Choroid plexus epithelial cell (primary cell): ENCODE measurements at regions not wholly inside any gene's neighbourhood (a gene's known extent, or its start where the extent isn't known, plus 50 kb on each side); places are given as distances from the start of the nearest gene placed in this dataset.

Source experiments
- DNase-seq: peaks from one replicate; pipeline ENCODE4 v3.0.0-alpha.2; 2010; ENCODE audit warnings: low read depth
- H3K4me3 ChIP-seq: 2 replicates; pipeline ENCODE4 v1.5.1; 2011; ENCODE audit warnings: low read depth, mild to moderate bottlenecking, control low read depth, low read length, moderate library complexity
- CTCF ChIP-seq: conservative IDR thresholded peaks from 2 replicates; pipeline ENCODE4 v1.5.1; 2011; ENCODE audit warnings: low read depth, mild to moderate bottlenecking, control low read depth, inconsistent platforms, low read length, moderate library complexity

DNA sequence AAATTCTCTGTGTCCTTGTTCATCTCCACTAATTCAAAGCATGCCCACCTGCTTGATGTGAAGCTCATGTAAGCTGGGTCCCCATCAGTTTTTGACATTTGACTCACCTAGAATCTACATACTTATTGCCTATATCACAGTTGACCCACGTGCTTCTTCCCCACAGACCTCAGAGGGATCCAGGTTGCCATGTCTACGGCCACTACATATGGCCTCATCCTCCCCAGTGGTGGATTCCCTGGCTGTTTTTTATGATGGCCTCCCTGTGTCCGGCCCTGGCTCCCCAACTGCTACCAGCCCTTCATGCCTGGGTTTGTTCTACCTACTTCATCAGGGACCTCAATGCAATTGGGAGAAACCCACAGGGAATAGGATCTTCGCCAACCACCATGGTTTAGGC, 187.4 kb upstream of the GDF10 start:
- H3K4me3 ChIP-seq = no peak overlapping the region
- DNase-seq = no peak
- TF ChIP-seq CTCF = no peak

DNA sequence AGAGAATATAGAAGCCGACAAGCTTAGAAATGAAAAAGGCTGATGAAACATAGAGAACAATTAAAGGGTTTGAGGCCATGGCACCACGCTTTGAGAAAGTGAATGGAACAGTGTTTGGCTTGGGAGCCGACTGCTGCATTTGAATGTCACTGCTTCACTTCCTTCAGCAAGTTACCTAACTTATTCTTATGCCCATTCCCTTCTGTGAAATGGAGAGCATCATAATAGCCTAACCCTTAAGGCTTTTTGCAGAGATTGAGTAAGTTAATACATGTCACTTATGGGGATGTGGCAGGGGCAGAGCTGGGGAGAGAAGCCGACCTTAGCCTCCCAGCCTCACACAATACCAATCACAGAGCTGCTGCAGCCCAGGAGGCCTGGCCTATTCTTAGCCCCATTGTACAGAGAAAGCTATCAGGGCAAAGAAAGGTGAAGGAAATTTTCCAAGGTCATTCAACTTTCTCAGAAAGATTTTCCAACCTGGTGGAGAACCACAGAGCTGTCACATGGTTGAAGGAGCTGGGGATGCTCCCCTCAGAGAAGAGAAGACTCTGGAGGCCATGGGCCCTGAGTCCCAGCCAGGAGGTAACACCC, 186.0 kb upstream of the GDF10 start:
- DNase-seq = no peak
- no peak overlapping the region for H3K4me3 ChIP-seq
- TF ChIP-seq CTCF = no peak

GRCh38 chr10:47114680-47115186, 185.3 kb upstream of the GDF10 start:
- H3K4me3 ChIP-seq = no peak overlapping the region
- TF ChIP-seq CTCF = no peak
- no peak for DNase-seq

- no peak overlapping the region for H3K4me3 ChIP-seq
- no peak for TF ChIP-seq CTCF
- no peak for DNase-seq
Observed at GRCh38 chr10:47115322-47115721, 184.7 kb upstream of the GDF10 start.

GRCh38 chr10:47116445-47116844, 183.6 kb upstream of the GDF10 start:
- no peak overlapping the region for H3K4me3 ChIP-seq
- peak; percentile 15 for DNase-seq
- TF ChIP-seq CTCF = no peak

- DNase-seq = no peak
- TF ChIP-seq CTCF = no peak
- H3K4me3 ChIP-seq = no peak overlapping the region
Observed at GRCh38 chr10:47118326-47118725, 181.7 kb upstream of the GDF10 start.

DNA sequence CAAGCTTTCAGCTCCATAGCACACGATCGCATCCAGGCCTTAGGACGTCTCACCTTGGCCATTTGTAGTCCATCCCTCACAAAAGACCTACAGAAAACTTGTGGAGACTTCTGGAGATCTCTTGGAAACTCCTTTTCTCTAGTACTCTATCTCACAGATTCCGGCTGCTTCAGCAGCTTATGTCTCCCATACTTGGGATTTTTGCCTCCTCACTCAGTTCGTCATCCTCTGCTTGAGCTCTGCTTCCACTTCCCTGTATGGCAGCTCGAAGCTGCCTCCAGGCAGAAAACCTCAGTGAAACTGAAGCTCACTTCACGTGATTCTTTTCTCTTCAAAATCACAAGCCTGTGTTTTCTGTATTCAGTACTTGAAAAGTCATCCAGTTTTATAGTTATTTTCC, 178.7 kb upstream of the GDF10 start:
- TF ChIP-seq CTCF = no peak
- no peak for DNase-seq
- H3K4me3 ChIP-seq = no peak overlapping the region
